H9 (cell line): ENCODE measurements at regions not wholly inside any gene's neighbourhood (a gene's known extent, or its start where the extent isn't known, plus 50 kb on each side); places are given as distances from the start of the nearest gene placed in this dataset.

Source experiments
- DNase-seq: peaks from one replicate; pipeline ENCODE4 v3.0.0-alpha.2; 2017
- H2AFZ ChIP-seq: one replicate; pipeline ENCODE4 v1.6.1; 2013; ENCODE audit warnings: mild to moderate bottlenecking, low read length, control low read depth, moderate library complexity
- H2AK5ac ChIP-seq: 2 replicates; pipeline ENCODE4 v1.6.1; 2013; ENCODE audit warnings: low read length, control low read depth, mixed read lengths; ENCODE audit not compliant: insufficient read length
- H2BK120ac ChIP-seq: one replicate; pipeline ENCODE4 v1.6.1; 2013; ENCODE audit warnings: low read depth, mild to moderate bottlenecking, low read length, control low read depth, inconsistent platforms; ENCODE audit not compliant: poor library complexity, severe bottlenecking
- H2BK12ac ChIP-seq: 2 replicates; pipeline ENCODE4 v1.6.1; 2013; ENCODE audit warnings: low read length, control low read depth, mixed read lengths, low read depth; ENCODE audit not compliant: insufficient read length
- H2BK15ac ChIP-seq: 2 replicates; pipeline ENCODE4 v1.6.1; 2013; ENCODE audit warnings: low read depth, low read length, control low read depth
- H2BK20ac ChIP-seq: one replicate; pipeline ENCODE4 v1.6.1; 2013; ENCODE audit warnings: low read depth, mild to moderate bottlenecking, low read length, control low read depth, inconsistent platforms; ENCODE audit not compliant: poor library complexity, severe bottlenecking
- H2BK5ac ChIP-seq: 2 replicates; pipeline ENCODE4 v1.6.1; 2013; ENCODE audit warnings: low read length, control low read depth, mixed read lengths; ENCODE audit not compliant: insufficient read length
- H3K14ac ChIP-seq: 2 replicates; pipeline ENCODE4 v1.6.1; 2013; ENCODE audit warnings: low read length, control low read depth; ENCODE audit not compliant: insufficient read depth
- H3K18ac ChIP-seq: 2 replicates; pipeline ENCODE4 v1.6.1; 2013; ENCODE audit warnings: low read depth, mild to moderate bottlenecking, mixed read lengths, low read length, control low read depth; ENCODE audit not compliant: insufficient read length
- H3K23ac ChIP-seq: 2 replicates; pipeline ENCODE4 v1.6.1; 2013; ENCODE audit warnings: low read length, control low read depth, mixed read lengths, low read depth; ENCODE audit not compliant: insufficient read length
- H3K23me2 ChIP-seq: 2 replicates; pipeline ENCODE4 v1.6.1; 2013; ENCODE audit warnings: low read depth, mild to moderate bottlenecking, mixed read lengths, low read length, control low read depth; ENCODE audit not compliant: insufficient read length, poor library complexity, severe bottlenecking
- H3K27ac ChIP-seq: 2 replicates; pipeline ENCODE4 v1.5.1; 2013; ENCODE audit warnings: low read length, control low read depth, mixed read lengths, low read depth; ENCODE audit not compliant: insufficient read length
- H3K27me3 ChIP-seq: 2 replicates; pipeline ENCODE4 v1.6.1; 2013; ENCODE audit warnings: low read length, control low read depth, inconsistent platforms; ENCODE audit not compliant: insufficient read depth
- H3K4ac ChIP-seq: 2 replicates; pipeline ENCODE4 v1.6.1; 2013; ENCODE audit warnings: low read depth, mild to moderate bottlenecking, control low read depth, inconsistent platforms, low read length, moderate library complexity
- H3K4me1 ChIP-seq: 2 replicates; pipeline ENCODE4 v1.6.1; 2013; ENCODE audit warnings: low read length, control low read depth, inconsistent platforms; ENCODE audit not compliant: insufficient read depth
- H3K4me2 ChIP-seq: 2 replicates; pipeline ENCODE4 v1.6.1; 2013; ENCODE audit warnings: low read length, control low read depth, mixed read lengths; ENCODE audit not compliant: insufficient read length, insufficient read depth
- H3K56ac ChIP-seq: 2 replicates; pipeline ENCODE4 v1.6.1; 2013; ENCODE audit warnings: low read depth, mild to moderate bottlenecking, mixed read lengths, low read length, control low read depth; ENCODE audit not compliant: insufficient read length
- H3K79me1 ChIP-seq: 2 replicates; pipeline ENCODE4 v1.6.1; 2013; ENCODE audit warnings: low read depth, mild to moderate bottlenecking, moderate library complexity, low read length, control low read depth, inconsistent platforms; ENCODE audit not compliant: insufficient read depth, poor library complexity, severe bottlenecking
- H3K79me2 ChIP-seq: 2 replicates; pipeline ENCODE4 v1.6.1; 2013; ENCODE audit warnings: low read length, control low read depth, inconsistent platforms; ENCODE audit not compliant: insufficient read depth
- H3K9ac ChIP-seq: 2 replicates; pipeline ENCODE4 v1.6.1; 2013; ENCODE audit warnings: low read length, control low read depth, mixed read lengths; ENCODE audit not compliant: insufficient read length; ENCODE audit errors: extremely low read depth
- H3K9me3 ChIP-seq: one replicate; pipeline ENCODE4 v1.6.1; 2013; ENCODE audit warnings: low read depth, low read length, inconsistent platforms; ENCODE audit not compliant: control insufficient read depth
- H3T11ph ChIP-seq: one replicate; pipeline ENCODE4 v1.6.1; 2013; ENCODE audit warnings: mild to moderate bottlenecking, low read length, control low read depth, inconsistent platforms
- H4K20me1 ChIP-seq: one replicate; pipeline ENCODE4 v1.6.1; 2013; ENCODE audit not compliant: control insufficient read depth, insufficient read length, insufficient read depth
- H4K5ac ChIP-seq: 2 replicates; pipeline ENCODE4 v1.6.1; 2013; ENCODE audit warnings: low read depth, mild to moderate bottlenecking, mixed read lengths, low read length, control low read depth; ENCODE audit not compliant: insufficient read length
- H4K8ac ChIP-seq: replicated peaks from 2 replicates; pipeline ENCODE4 v1.6.1; 2013; ENCODE audit warnings: low read length, control low read depth, mixed read lengths, low read depth; ENCODE audit not compliant: insufficient read length
- H4K91ac ChIP-seq: 2 replicates; pipeline ENCODE4 v1.6.1; 2013; ENCODE audit warnings: low read depth, mild to moderate bottlenecking, moderate library complexity, mixed read lengths, low read length, control low read depth; ENCODE audit not compliant: insufficient read length
- H3K27ac Mint-ChIP-seq, 3 experiments: 2 replicates in 2 of 3; 3 replicates in 1 of 3; pipeline ENCODE4 v1.8.0; 2020 to 2021; ENCODE audit warnings: mixed read lengths in 3 of 3, mild to moderate bottlenecking in 1 of 3, moderate library complexity in 1 of 3
- H3K27me3 Mint-ChIP-seq: 2 replicates; pipeline ENCODE4 v1.8.0; 2021; ENCODE audit warnings: low read depth, mild to moderate bottlenecking, moderate library complexity, mixed read lengths
- H3K36me3 Mint-ChIP-seq, 3 experiments: 2 replicates in 2 of 3; 3 replicates in 1 of 3; pipeline ENCODE4 v1.8.0; 2020 to 2021; ENCODE audit warnings: low read depth in 3 of 3, mixed read lengths in 3 of 3; ENCODE audit not compliant: insufficient read depth in 1 of 3
- H3K4me1 Mint-ChIP-seq, 2 experiments: 2 replicates each; pipeline ENCODE4 v1.8.0; 2020; ENCODE audit warnings: mixed read lengths in 2 of 2
- H3K4me3 Mint-ChIP-seq, 2 experiments: 2 replicates in 1 of 2; 3 replicates in 1 of 2; pipeline ENCODE4 v1.8.0; 2020 to 2021; ENCODE audit warnings: mild to moderate bottlenecking in 2 of 2, mixed read lengths in 2 of 2, moderate library complexity in 1 of 2
- H3K9me3 Mint-ChIP-seq, 2 experiments: 2 replicates in 1 of 2; 3 replicates in 1 of 2; pipeline ENCODE4 v1.8.0; 2020; ENCODE audit warnings: mild to moderate bottlenecking in 2 of 2, mixed read lengths in 2 of 2, moderate library complexity in 1 of 2
- WGBS: extraction: QIAGEN DNeasy Blood & Tissue Kit; methylation state at CpG from one replicate; pipeline ENCODE4 v1.1.7; 2013; ENCODE audit warnings: missing lambda C conversion rate, low lambda C conversion rate, mixed read lengths; ENCODE audit not compliant: insufficient read length; ENCODE audit errors: extremely low coverage; 5-methylcytosine and 5-hydroxymethylcytosine counted together
- TF ChIP-seq, protein P1 (sequence below): fragments of 200-600 bp; sonication (generic); conservative IDR thresholded peaks from 3 replicates; pipeline ENCODE4 v1.8.0; 2021; ENCODE audit warnings: antibody characterized with exemption, mild to moderate bottlenecking

DNA sequence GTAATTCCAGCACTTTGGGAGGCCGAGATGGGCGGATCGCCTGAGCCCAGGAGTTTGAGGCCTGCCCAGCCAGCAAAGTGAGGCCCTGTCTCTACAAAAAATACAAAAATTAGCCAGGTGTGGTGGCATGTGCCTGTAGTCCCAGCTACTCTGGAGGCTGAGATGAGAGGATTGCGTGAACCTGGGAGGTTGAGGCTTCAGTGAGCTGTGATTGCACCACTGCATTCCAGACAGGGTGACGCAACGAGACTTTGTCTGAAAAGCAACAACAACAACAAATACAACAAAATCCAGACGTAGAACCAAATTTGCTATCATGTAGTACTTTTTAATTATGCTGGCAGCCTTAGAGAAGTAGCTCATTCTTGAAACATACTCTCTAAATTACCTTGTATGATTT, 277.1 kb downstream of the KLF5 start:
- Histone ChIP-seq H3K14ac (no peak overlapping the region), H3K18ac (no peak overlapping the region), H2AK5ac (no peak overlapping the region), H3K23me2 (no peaks in the 10 kb centered on the region), H3K4me1 (no peaks in the 10 kb centered on the region), H3K27me3 (no peaks in the 10 kb centered on the region), H3K4me2 (no peak overlapping the region), H2BK5ac (no peak overlapping the region), H4K20me1 (no peaks in the 10 kb centered on the region), H3T11ph (no peak overlapping the region), H2AFZ (no peak overlapping the region), H4K91ac (no peak overlapping the region), H3K79me2 (no peaks in the 10 kb centered on the region), H2BK15ac (no peak overlapping the region), H3K23ac (no peak overlapping the region), H3K27ac (no peak overlapping the region), H2BK20ac (no peak overlapping the region), H3K79me1 (no peaks in the 10 kb centered on the region), H3K56ac (no peak overlapping the region), H4K5ac (no peak overlapping the region), H2BK120ac (no peak overlapping the region), H3K4ac (no peak overlapping the region), H4K8ac (no peak overlapping the region), H3K9me3 (no peaks in the 10 kb centered on the region), H2BK12ac (no peak overlapping the region), H3K9ac (no peak overlapping the region)
- TF ChIP-seq, protein P1, sequence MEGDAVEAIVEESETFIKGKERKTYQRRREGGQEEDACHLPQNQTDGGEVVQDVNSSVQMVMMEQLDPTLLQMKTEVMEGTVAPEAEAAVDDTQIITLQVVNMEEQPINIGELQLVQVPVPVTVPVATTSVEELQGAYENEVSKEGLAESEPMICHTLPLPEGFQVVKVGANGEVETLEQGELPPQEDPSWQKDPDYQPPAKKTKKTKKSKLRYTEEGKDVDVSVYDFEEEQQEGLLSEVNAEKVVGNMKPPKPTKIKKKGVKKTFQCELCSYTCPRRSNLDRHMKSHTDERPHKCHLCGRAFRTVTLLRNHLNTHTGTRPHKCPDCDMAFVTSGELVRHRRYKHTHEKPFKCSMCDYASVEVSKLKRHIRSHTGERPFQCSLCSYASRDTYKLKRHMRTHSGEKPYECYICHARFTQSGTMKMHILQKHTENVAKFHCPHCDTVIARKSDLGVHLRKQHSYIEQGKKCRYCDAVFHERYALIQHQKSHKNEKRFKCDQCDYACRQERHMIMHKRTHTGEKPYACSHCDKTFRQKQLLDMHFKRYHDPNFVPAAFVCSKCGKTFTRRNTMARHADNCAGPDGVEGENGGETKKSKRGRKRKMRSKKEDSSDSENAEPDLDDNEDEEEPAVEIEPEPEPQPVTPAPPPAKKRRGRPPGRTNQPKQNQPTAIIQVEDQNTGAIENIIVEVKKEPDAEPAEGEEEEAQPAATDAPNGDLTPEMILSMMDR: no peak
- peaks cover 3 to 5% of the 10 kb centered on the region in 2 experiments; a peak in 1 of 4 replicates for H3K4me1 Mint-ChIP-seq
- no peaks in the 10 kb centered on the region for H3K9me3 Mint-ChIP-seq
- no peaks in the 10 kb centered on the region for H3K36me3 Mint-ChIP-seq
- no peak overlapping the region for H3K4me3 Mint-ChIP-seq
- no peak for DNase-seq
- H3K27ac Mint-ChIP-seq: peak overlapping the region in 1 of 3 experiments; percentile 52; a peak in 1 of 7 replicates
- no peaks in the 10 kb centered on the region for H3K27me3 Mint-ChIP-seq
- no CpG with 5 or more reads among the region's 7 CpGs for WGBS
